Calu3 (cell line): ENCODE measurements at regions not wholly inside any gene's neighbourhood (a gene's known extent, or its start where the extent isn't known, plus 50 kb on each side); places are given as distances from the start of the nearest gene placed in this dataset.

ENCODE experiments used
- BruUV-seq: library from RNA; stranded (reverse); fragments of 400-500 nt; replicated peaks from 2 replicates; lab custom pipeline; 2021; lab: Mats Ljungman, UMichigan
- CTCF ChIA-PET: fragments of 300-600 bp; sonication (Branson Sonifier 250); formaldehyde crosslinking; loops from one replicate; lab custom pipeline; 2022; ENCODE audit warnings: antibody characterized with exemption; lab: Charles Lee
- DNase-seq: peaks from one replicate; pipeline ENCODE4 v3.0.0; 2022
- H3K27ac Mint-ChIP-seq: one replicate; pipeline ENCODE4 v1.8.0; 2022; ENCODE audit warnings: mixed read lengths; ENCODE audit not compliant: unreplicated experiment
- H3K27me3 Mint-ChIP-seq: one replicate; pipeline ENCODE4 v1.8.0; 2022; ENCODE audit warnings: mixed read lengths; ENCODE audit not compliant: unreplicated experiment
- H3K36me3 Mint-ChIP-seq: one replicate; pipeline ENCODE4 v1.8.0; 2022; ENCODE audit warnings: mild to moderate bottlenecking, moderate library complexity, mixed read lengths; ENCODE audit not compliant: insufficient read depth, unreplicated experiment
- H3K4me1 Mint-ChIP-seq: one replicate; pipeline ENCODE4 v1.8.0; 2022; ENCODE audit warnings: mild to moderate bottlenecking, low read depth, mixed read lengths; ENCODE audit not compliant: unreplicated experiment
- H3K4me3 Mint-ChIP-seq: one replicate; pipeline ENCODE4 v1.8.0; 2022; ENCODE audit warnings: mild to moderate bottlenecking, low read depth, moderate library complexity, mixed read lengths; ENCODE audit not compliant: unreplicated experiment
- H3K9me3 Mint-ChIP-seq: one replicate; pipeline ENCODE4 v1.8.0; 2022; ENCODE audit warnings: low read depth, mixed read lengths; ENCODE audit not compliant: unreplicated experiment
- CTCF ChIP-seq: fragments of 200-600 bp; IDR thresholded peaks from one replicate; pipeline ENCODE4 v1.8.0; 2022; ENCODE audit warnings: antibody characterized with exemption; ENCODE audit not compliant: unreplicated experiment
- intact Hi-C: fragments of 100-400 bp; cut with micrococcal nuclease; formaldehyde crosslinking; loops from one replicate; pipeline ENCODE4 v1.10.0; 2022; ENCODE audit not compliant: unreplicated experiment

DNA sequence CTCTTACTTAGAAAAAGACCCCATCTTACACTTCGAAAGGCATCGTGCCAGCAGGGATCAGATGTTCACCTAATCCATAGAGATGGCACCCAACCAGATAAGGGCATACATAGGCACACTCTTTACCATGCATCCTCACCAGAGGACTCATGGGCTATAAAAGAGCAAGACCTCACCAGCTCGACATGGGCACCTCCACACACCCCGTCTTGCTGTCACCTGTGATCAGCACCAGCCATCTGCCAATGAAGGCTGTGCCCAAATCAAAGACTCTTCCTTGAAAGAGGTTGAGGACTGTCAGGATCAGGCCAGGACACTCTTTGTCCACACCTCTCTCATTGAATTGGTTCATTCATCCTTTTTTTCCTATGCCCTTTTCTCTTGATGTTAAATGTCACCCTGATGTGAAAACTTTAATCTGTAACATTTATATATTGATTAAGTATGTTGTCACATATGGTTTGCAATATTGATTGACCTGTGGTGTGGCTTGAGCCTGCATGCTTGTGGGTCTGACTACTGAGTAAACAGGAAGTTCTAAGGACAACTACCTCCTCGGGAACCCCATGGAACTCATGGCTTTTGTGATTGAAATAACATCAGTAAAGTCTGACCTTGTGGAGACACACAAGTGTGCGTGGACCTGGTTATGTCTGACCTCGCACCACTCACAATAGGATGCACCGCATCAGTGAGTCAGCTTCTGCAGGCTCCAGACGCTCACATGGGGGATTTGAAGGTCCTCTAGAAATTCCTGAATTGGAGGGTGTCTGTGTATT is 75.5 kb downstream of the HTR5A start:
- H3K27me3 Mint-ChIP-seq: peaks cover 43% of the 10 kb centered on the region
- no peak overlapping the region for H3K27ac Mint-ChIP-seq
- no TSS peak for BruUV-seq
- DNase-seq: no peak
- no peak for TF ChIP-seq CTCF
- CTCF ChIA-PET: no interaction called here
- intact Hi-C loops: no loop called here
- H3K36me3 Mint-ChIP-seq: no peaks in the 10 kb centered on the region
- no peaks in the 10 kb centered on the region for H3K4me1 Mint-ChIP-seq
- peaks cover 5% of the 10 kb centered on the region for H3K9me3 Mint-ChIP-seq
- no peak overlapping the region for H3K4me3 Mint-ChIP-seq

DNA sequence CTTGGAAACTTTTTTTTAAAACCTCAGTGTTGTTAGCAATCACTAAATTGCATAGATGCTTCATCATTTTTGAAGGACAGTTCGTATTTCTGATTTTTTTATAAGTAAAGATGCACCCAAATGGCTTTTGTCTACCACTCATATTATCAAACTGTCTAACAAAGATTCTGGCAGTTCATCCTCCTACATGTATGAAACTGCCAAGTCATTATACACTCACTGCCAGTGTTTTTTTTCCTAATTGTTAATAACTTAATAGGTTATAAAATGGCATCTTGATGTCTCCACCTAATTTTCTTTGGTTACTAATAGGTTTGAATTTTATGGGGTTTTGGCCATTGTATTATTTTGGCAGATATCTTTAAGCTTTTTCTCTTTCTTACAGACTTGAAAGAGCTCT is 77.0 kb downstream of the HTR5A start:
- H3K4me1 Mint-ChIP-seq: no peaks in the 10 kb centered on the region
- no peaks in the 10 kb centered on the region for H3K36me3 Mint-ChIP-seq
- H3K4me3 Mint-ChIP-seq: no peak overlapping the region
- intact Hi-C loops: no loop called here
- peaks cover 7% of the 10 kb centered on the region for H3K9me3 Mint-ChIP-seq
- TF ChIP-seq CTCF: no peak
- CTCF ChIA-PET: no interaction called here
- H3K27ac Mint-ChIP-seq: no peak overlapping the region
- no peak for DNase-seq
- BruUV-seq: no TSS peak
- peaks cover 28% of the 10 kb centered on the region for H3K27me3 Mint-ChIP-seq

DNA sequence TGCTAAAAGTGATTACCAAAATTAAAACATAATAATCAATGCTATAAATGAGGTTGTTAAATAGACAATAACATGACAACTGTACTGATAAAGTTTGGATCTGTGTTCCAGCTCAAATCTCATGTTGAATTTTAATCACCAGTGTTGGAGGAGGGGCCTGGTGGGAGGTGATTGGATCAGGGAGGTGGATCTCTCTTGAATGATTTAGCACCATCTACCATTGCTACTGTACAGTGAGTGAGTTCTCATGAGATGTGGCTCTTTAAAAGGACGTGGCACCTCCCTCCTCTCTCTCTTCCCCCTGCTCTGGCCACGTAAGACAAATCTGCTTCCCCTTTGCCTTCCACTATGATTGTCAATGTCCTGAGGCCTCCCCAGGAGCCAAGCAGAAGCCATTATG is 77.5 kb downstream of the HTR5A start:
- H3K4me1 Mint-ChIP-seq: no peaks in the 10 kb centered on the region
- intact Hi-C loops: no loop called here
- peaks cover 24% of the 10 kb centered on the region for H3K27me3 Mint-ChIP-seq
- H3K4me3 Mint-ChIP-seq: no peak overlapping the region
- no peaks in the 10 kb centered on the region for H3K36me3 Mint-ChIP-seq
- BruUV-seq: no TSS peak
- peaks cover 7% of the 10 kb centered on the region for H3K9me3 Mint-ChIP-seq
- no peak for DNase-seq
- no peak for TF ChIP-seq CTCF
- no peak overlapping the region for H3K27ac Mint-ChIP-seq
- CTCF ChIA-PET: no interaction called here

GRCh38 chr7:155153676-155154075 is 83.6 kb downstream of the HTR5A start:
- H3K27ac Mint-ChIP-seq: no peak overlapping the region
- H3K4me3 Mint-ChIP-seq: no peak overlapping the region
- no peak for DNase-seq
- CTCF ChIA-PET: no interaction called here
- H3K9me3 Mint-ChIP-seq: peaks cover 8% of the 10 kb centered on the region
- H3K36me3 Mint-ChIP-seq: no peaks in the 10 kb centered on the region
- no TSS peak for BruUV-seq
- no peaks in the 10 kb centered on the region for H3K4me1 Mint-ChIP-seq
- TF ChIP-seq CTCF: no peak
- no peaks in the 10 kb centered on the region for H3K27me3 Mint-ChIP-seq
- intact Hi-C loops: no loop called here
